ENCODE measurements at regions not wholly inside any gene's neighbourhood (a gene's known extent, or its start where the extent isn't known, plus 50 kb on each side); places are given as distances from the start of the nearest gene placed in this dataset.

GRCh38 chr4:82045267-82045666, 328.5 kb downstream of the HNRNPD start:
- H3K4me3 ChIP-seq (ENCODE audit: low read depth, low read length) = no peak overlapping the region
- DNase-seq (ENCODE audit: low read depth) = no peak

GRCh38 chr4:82044141-82044993, 329.4 kb downstream of the HNRNPD start:
- H3K4me3 ChIP-seq (ENCODE audit: low read depth, low read length) = peak overlapping the region; percentile 50
- peak; percentile 12 for DNase-seq (ENCODE audit: low read depth)

GRCh38 chr4:82043809-82044137, 330.0 kb downstream of the HNRNPD start:
- DNase-seq (ENCODE audit: low read depth) = no peak
- H3K4me3 ChIP-seq (ENCODE audit: low read depth, low read length) = peak overlapping the region; percentile 30

- H3K4me3 ChIP-seq (ENCODE audit: low read depth, low read length) = no peak overlapping the region
- no peak for DNase-seq (ENCODE audit: low read depth)
Measured at GRCh38 chr4:82043081-82043808, 330.5 kb downstream of the HNRNPD start.

- DNase-seq (ENCODE audit: low read depth) = no peak
- no peak overlapping the region for H3K4me3 ChIP-seq (ENCODE audit: low read depth, low read length)
Measured at GRCh38 chr4:82042042-82042441, 331.7 kb downstream of the HNRNPD start.

- DNase-seq (ENCODE audit: low read depth) = no peak
- no peak overlapping the region for H3K4me3 ChIP-seq (ENCODE audit: low read depth, low read length)
Measured at GRCh38 chr4:82038936-82039335, 334.9 kb downstream of the HNRNPD start.

GRCh38 chr4:82036181-82036580, 337.6 kb downstream of the HNRNPD start:
- DNase-seq (ENCODE audit: low read depth) = no peak
- no peak overlapping the region for H3K4me3 ChIP-seq (ENCODE audit: low read depth, low read length)

- no peak for DNase-seq (ENCODE audit: low read depth)
- no peak overlapping the region for H3K4me3 ChIP-seq (ENCODE audit: low read depth, low read length)
Measured at GRCh38 chr4:82034878-82035277, 338.9 kb downstream of the HNRNPD start.

GRCh38 chr4:82033862-82034261, 339.9 kb downstream of the HNRNPD start:
- no peak overlapping the region for H3K4me3 ChIP-seq (ENCODE audit: low read depth, low read length)
- DNase-seq (ENCODE audit: low read depth) = no peak

- no peak for DNase-seq (ENCODE audit: low read depth)
- H3K4me3 ChIP-seq (ENCODE audit: low read depth, low read length) = no peak overlapping the region
Measured at GRCh38 chr4:82031376-82031927, 342.3 kb downstream of the HNRNPD start.

GRCh38 chr4:82017680-82018079, 356.1 kb downstream of the HNRNPD start:
- no peak for DNase-seq (ENCODE audit: low read depth)
- H3K4me3 ChIP-seq (ENCODE audit: low read depth, low read length) = no peak overlapping the region

- no peak overlapping the region for H3K4me3 ChIP-seq (ENCODE audit: low read depth, low read length)
- DNase-seq (ENCODE audit: low read depth) = no peak
Measured at GRCh38 chr4:82005158-82005557, 368.6 kb downstream of the HNRNPD start.

GRCh38 chr4:81997313-81997712, 376.5 kb downstream of the HNRNPD start:
- no peak overlapping the region for H3K4me3 ChIP-seq (ENCODE audit: low read depth, low read length)
- DNase-seq (ENCODE audit: low read depth) = no peak

GRCh38 chr4:81990898-81991297, 382.9 kb downstream of the HNRNPD start:
- no peak for DNase-seq (ENCODE audit: low read depth)
- no peak overlapping the region for H3K4me3 ChIP-seq (ENCODE audit: low read depth, low read length)

GRCh38 chr4:81990211-81990610, 383.6 kb downstream of the HNRNPD start:
- H3K4me3 ChIP-seq (ENCODE audit: low read depth, low read length) = no peak overlapping the region

GRCh38 chr4:81989202-81989601, 384.6 kb downstream of the HNRNPD start:
- no peak overlapping the region for H3K4me3 ChIP-seq (ENCODE audit: low read depth, low read length)
- no peak for DNase-seq (ENCODE audit: low read depth)

More at GRCh38 chr4:81990211-81990610, 383.6 kb downstream of the HNRNPD start:
- DNase-seq (ENCODE audit: low read depth) = no peak

- no peak for DNase-seq (ENCODE audit: low read depth)
Measured at GRCh38 chr4:81988178-81988577, 385.6 kb downstream of the HNRNPD start.

GRCh38 chr4:81984746-81985145, 389.0 kb downstream of the HNRNPD start:
- no peak for DNase-seq (ENCODE audit: low read depth)
- no peak overlapping the region for H3K4me3 ChIP-seq (ENCODE audit: low read depth, low read length)

More at GRCh38 chr4:81988178-81988577, 385.6 kb downstream of the HNRNPD start:
- no peak overlapping the region for H3K4me3 ChIP-seq (ENCODE audit: low read depth, low read length)

GRCh38 chr4:81982846-81983540, 390.8 kb downstream of the HNRNPD start:
- no peak for DNase-seq (ENCODE audit: low read depth)
- no peak overlapping the region for H3K4me3 ChIP-seq (ENCODE audit: low read depth, low read length)

GRCh38 chr4:81981218-81981617, 392.6 kb downstream of the HNRNPD start:
- no peak for DNase-seq (ENCODE audit: low read depth)
- no peak overlapping the region for H3K4me3 ChIP-seq (ENCODE audit: low read depth, low read length)

Measured in skeletal muscle cell (primary cell).